ENCODE measurements at regions not wholly inside any gene's neighbourhood (a gene's known extent, or its start where the extent isn't known, plus 50 kb on each side); places are given as distances from the start of the nearest gene placed in this dataset.

GRCh38 chr4:101643186-101643837 is 147.2 kb upstream of the BANK1 start:
- TF ChIP-seq STAG1 (CRISPR knock-in tag; IDR thresholded peaks at IDR 0.05) (no peak), ZNF446 (CRISPR knock-in tag; IDR thresholded peaks at IDR 0.05) (no peak), POLR2G (IDR thresholded peaks at IDR 0.05; ENCODE audit: low read depth, low read length) (no peak), AFF4 (CRISPR knock-in tag; IDR thresholded peaks at IDR 0.05) (no peak)
